AG09319 (cell line): ENCODE measurements at regions not wholly inside any gene's neighbourhood (a gene's known extent, or its start where the extent isn't known, plus 50 kb on each side); places are given as distances from the start of the nearest gene placed in this dataset.

Experiments used
- DNase-seq: peaks from one replicate; pipeline ENCODE4 v3.0.0-alpha.2; 2010; ENCODE audit warnings: low read depth; ENCODE audit errors: extremely low read depth
- CTCF ChIP-seq: IDR thresholded peaks from 2 replicates; pipeline ENCODE4 v1.5.1; 2011; ENCODE audit warnings: low read depth, mild to moderate bottlenecking, inconsistent platforms, low read length, moderate library complexity

- no peak for TF ChIP-seq CTCF
- no peak for DNase-seq
These were observed 444.9 kb upstream of the FOXG1 start for GRCh38 chr14:28321475-28322244.

GRCh38 chr14:28323366-28323765 is 443.2 kb upstream of the FOXG1 start:
- DNase-seq, result no peak
- TF ChIP-seq CTCF, result no peak

GRCh38 chr14:28323951-28324741 is 442.4 kb upstream of the FOXG1 start:
- no peak for DNase-seq
- no peak for TF ChIP-seq CTCF

- no peak for TF ChIP-seq CTCF
- no peak for DNase-seq
These were observed 425.8 kb upstream of the FOXG1 start for GRCh38 chr14:28340816-28341215.

GRCh38 chr14:28344381-28344780 is 422.2 kb upstream of the FOXG1 start:
- no peak for TF ChIP-seq CTCF
- no peak for DNase-seq

- TF ChIP-seq CTCF, result no peak
- no peak for DNase-seq
These were observed 417.8 kb upstream of the FOXG1 start for GRCh38 chr14:28348797-28349196.

- TF ChIP-seq CTCF, result no peak
- no peak for DNase-seq
These were observed 409.8 kb upstream of the FOXG1 start for GRCh38 chr14:28356819-28357218.
